Right lobe of liver (tissue), 4 donors: ENCODE measurements at regions not wholly inside any gene's neighbourhood (a gene's known extent, or its start where the extent isn't known, plus 50 kb on each side); places are given as distances from the start of the nearest gene placed in this dataset.

Experiments used
- CTCF ChIP-seq, 4 donors: fragments of 200-600 bp in 3 of 4; fragments of 450-650 bp in 1 of 4; IDR thresholded peaks; one replicate each; pipeline versions ENCODE4 v1.5.1 to v1.8.0; 2016 to 2022; ENCODE audit warnings: antibody characterized with exemption in 4 of 4, mild to moderate bottlenecking in 2 of 4
- POLR2A ChIP-seq: fragments of 450-650 bp; IDR thresholded peaks from one replicate; pipeline ENCODE4 v1.6.1; 2017; ENCODE audit warnings: antibody characterized with exemption, mild to moderate bottlenecking
- donor health status: DM: no; HTN: no; CAD: no.
- donor health status: DM: no; HTN: no; CAD: no.
- donor health status: DM: no; HTN: yes; CAD: no.

DNA sequence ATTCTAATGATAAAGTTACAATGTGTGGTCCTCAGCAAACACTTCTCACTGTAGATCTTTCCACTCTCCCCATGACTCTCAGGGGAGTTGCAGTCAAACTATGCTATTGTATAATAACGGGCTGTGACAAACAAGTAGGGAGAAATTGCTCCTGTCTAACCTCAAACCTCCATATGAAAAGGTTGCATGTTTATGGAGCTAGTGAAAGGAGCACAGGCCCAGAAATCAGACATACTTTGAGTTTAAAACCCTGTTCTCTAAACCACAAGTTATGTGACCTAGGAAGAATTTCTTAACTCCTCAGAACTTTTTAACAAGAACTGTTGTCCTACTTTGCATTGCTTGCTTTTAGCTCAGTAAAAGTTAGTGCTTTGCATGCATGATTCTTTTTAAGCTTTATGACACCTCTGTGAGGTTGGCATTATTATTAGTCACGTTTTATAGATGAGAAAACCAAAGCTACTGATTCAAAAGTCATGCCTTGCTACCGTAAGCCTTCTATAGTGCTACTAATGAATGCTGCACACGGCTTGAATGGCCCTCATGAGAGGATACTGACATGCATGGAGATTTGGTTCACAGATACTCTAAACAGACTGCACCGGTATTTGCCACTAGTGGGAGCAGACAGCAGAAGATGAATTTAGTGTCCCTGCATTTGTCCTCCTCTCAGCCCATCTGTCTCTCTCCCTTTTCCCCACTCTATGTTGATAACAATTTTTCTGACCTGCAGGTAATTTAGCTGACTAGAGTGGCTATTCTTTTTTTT lies 129.5 kb upstream of the PCGF5 start:
- peak in 3 of 4 donors; percentile 10 to 21 (median 14) for TF ChIP-seq CTCF (IDR thresholded peaks at IDR 0.05)
- TF ChIP-seq POLR2A = no peak
